Vagina (tissue), 2 donors: ENCODE measurements at regions not wholly inside any gene's neighbourhood (a gene's known extent, or its start where the extent isn't known, plus 50 kb on each side); places are given as distances from the start of the nearest gene placed in this dataset.

Experiments used
- DNase-seq, 2 donors: peaks; one replicate each; pipeline ENCODE4 v3.0.0-alpha.2; 2017; ENCODE audit errors: extremely low spot score in 2 of 2
- H3K27ac ChIP-seq: fragments of 200-600 bp; sonication (generic); one replicate; pipeline ENCODE4 v1.5.1; 2019
- H3K27me3 ChIP-seq: fragments of 200-600 bp; sonication (generic); one replicate; pipeline ENCODE4 v1.5.1; 2019
- H3K36me3 ChIP-seq, 2 donors: fragments of 200-600 bp; sonication (generic); one replicate each; pipeline ENCODE4 v1.5.1; 2017 to 2019
- H3K4me1 ChIP-seq: fragments of 200-600 bp; sonication (generic); one replicate; pipeline ENCODE4 v1.5.1; 2019
- H3K4me3 ChIP-seq, 2 donors: fragments of 200-600 bp; sonication (generic); 1 replicate in 1 of 2; 2 replicates in 1 of 2; pipeline ENCODE4 v1.5.1; 2016 to 2019
- H3K9me3 ChIP-seq: fragments of 200-600 bp; sonication (generic); one replicate; pipeline ENCODE4 v1.5.1; 2019
- CTCF ChIP-seq, 3 experiments: fragments of 450-650 bp in 2 of 3; fragments of 200-600 bp in 1 of 3; sonication (generic) in 1 of 3; IDR thresholded peaks; one replicate each; pipeline ENCODE4 v1.5.1; 2017 to 2019; ENCODE audit warnings: antibody characterized with exemption in 3 of 3, mild to moderate bottlenecking in 2 of 3, moderate library complexity in 2 of 3
- POLR2A ChIP-seq, 2 donors: fragments of 450-650 bp; IDR thresholded peaks; one replicate each; pipeline ENCODE4 v1.6.1; 2017; ENCODE audit warnings: antibody characterized with exemption in 2 of 2, mild to moderate bottlenecking in 2 of 2, moderate library complexity in 2 of 2
- POLR2AphosphoS5 ChIP-seq, 2 donors: sonication (generic); formaldehyde crosslinking; IDR thresholded peaks; one replicate each; pipeline ENCODE4 v1.9.0; 2017; ENCODE audit warnings: antibody characterized with exemption in 2 of 2, mild to moderate bottlenecking in 2 of 2, low read depth in 1 of 2; ENCODE audit not compliant: insufficient read depth in 1 of 2
- intact Hi-C: fragments of 100-400 bp; cut with DNase I; formaldehyde crosslinking; loops from one replicate; pipeline ENCODE4 v1.15.1; 2023

- intact Hi-C loops: no loop called here
- H3K27ac ChIP-seq: no peak overlapping the region
- H3K36me3 ChIP-seq: no peaks in the 10 kb centered on the region
- no peaks in the 10 kb centered on the region for H3K27me3 ChIP-seq
- no peak for DNase-seq
- TF ChIP-seq POLR2A (IDR thresholded peaks at IDR 0.05): no peak
- no peak for TF ChIP-seq CTCF (IDR thresholded peaks at IDR 0.05)
- no peak for TF ChIP-seq POLR2AphosphoS5 (IDR thresholded peaks at IDR 0.05; ENCODE audit: insufficient read depth in 1 of 2, low read depth in 1 of 2)
- no peak overlapping the region for H3K4me3 ChIP-seq
- H3K4me1 ChIP-seq: no peaks in the 10 kb centered on the region
- H3K9me3 ChIP-seq: no peaks in the 10 kb centered on the region
Measured at GRCh38 chr1:79785964-79786363, 779.4 kb upstream of the ADGRL4 start.

- Histone ChIP-seq H3K4me3 (no peak overlapping the region), H3K27ac (no peak overlapping the region), H3K27me3 (no peaks in the 10 kb centered on the region), H3K4me1 (no peaks in the 10 kb centered on the region), H3K36me3 (no peaks in the 10 kb centered on the region), H3K9me3 (no peaks in the 10 kb centered on the region)
- DNase-seq: no peak
- no peak for TF ChIP-seq CTCF (IDR thresholded peaks at IDR 0.05)
- no peak for TF ChIP-seq POLR2A (IDR thresholded peaks at IDR 0.05)
- TF ChIP-seq POLR2AphosphoS5 (IDR thresholded peaks at IDR 0.05; ENCODE audit: insufficient read depth in 1 of 2, low read depth in 1 of 2): no peak
- intact Hi-C loops: no loop called here
Measured at GRCh38 chr1:79785561-79785960, 779.0 kb upstream of the ADGRL4 start.

- no peak for TF ChIP-seq CTCF (IDR thresholded peaks at IDR 0.05)
- no peak for TF ChIP-seq POLR2AphosphoS5 (IDR thresholded peaks at IDR 0.05; ENCODE audit: insufficient read depth in 1 of 2, low read depth in 1 of 2)
- no peak for TF ChIP-seq POLR2A (IDR thresholded peaks at IDR 0.05)
- intact Hi-C loops: no loop called here
- H3K27me3 ChIP-seq: no peaks in the 10 kb centered on the region
- H3K9me3 ChIP-seq: no peaks in the 10 kb centered on the region
- H3K4me3 ChIP-seq: no peak overlapping the region
- H3K36me3 ChIP-seq: no peaks in the 10 kb centered on the region
- no peaks in the 10 kb centered on the region for H3K4me1 ChIP-seq
- no peak overlapping the region for H3K27ac ChIP-seq
- DNase-seq: no peak
Measured at GRCh38 chr1:79781261-79781660, 774.7 kb upstream of the ADGRL4 start.

- no peaks in the 10 kb centered on the region for H3K27me3 ChIP-seq
- H3K9me3 ChIP-seq: no peaks in the 10 kb centered on the region
- intact Hi-C loops: no loop called here
- DNase-seq: no peak
- TF ChIP-seq CTCF (IDR thresholded peaks at IDR 0.05): no peak
- TF ChIP-seq POLR2AphosphoS5 (IDR thresholded peaks at IDR 0.05; ENCODE audit: insufficient read depth in 1 of 2, low read depth in 1 of 2): no peak
- no peak for TF ChIP-seq POLR2A (IDR thresholded peaks at IDR 0.05)
- H3K27ac ChIP-seq: no peak overlapping the region
- H3K4me3 ChIP-seq: no peak overlapping the region
- no peaks in the 10 kb centered on the region for H3K4me1 ChIP-seq
- H3K36me3 ChIP-seq: no peaks in the 10 kb centered on the region
Measured at GRCh38 chr1:79777481-79778219, 771.1 kb upstream of the ADGRL4 start.

GRCh38 chr1:79775402-79775801, 768.9 kb upstream of the ADGRL4 start:
- intact Hi-C loops: no loop called here
- no peaks in the 10 kb centered on the region for H3K9me3 ChIP-seq
- DNase-seq: no peak
- no peak overlapping the region for H3K4me3 ChIP-seq
- TF ChIP-seq CTCF (IDR thresholded peaks at IDR 0.05) (no peak), POLR2AphosphoS5 (IDR thresholded peaks at IDR 0.05; ENCODE audit: insufficient read depth in 1 of 2, low read depth in 1 of 2) (no peak), POLR2A (IDR thresholded peaks at IDR 0.05) (no peak)
- no peak overlapping the region for H3K27ac ChIP-seq
- no peaks in the 10 kb centered on the region for H3K4me1 ChIP-seq
- H3K27me3 ChIP-seq: no peaks in the 10 kb centered on the region
- no peaks in the 10 kb centered on the region for H3K36me3 ChIP-seq
